Stimulated activated CD4-positive, alpha-beta T cell treated with anti-CD3 and anti-CD28 coated beads, Interleukin-15, amount 100 ng/mL, for 48 hours (primary cell): ENCODE measurements at regions not wholly inside any gene's neighbourhood (a gene's known extent, or its start where the extent isn't known, plus 50 kb on each side); places are given as distances from the start of the nearest gene placed in this dataset.
"Not testable (repeated sequence)": the region's sequence is repeated elsewhere in the genome, so short reads cannot be mapped to it uniquely, and the experiment has no call there.

Experiments
- DNase-seq, 2 donors: peaks; one replicate each; pipeline ENCODE4 v3.0.0-alpha.2; 2020; ENCODE audit warnings: low read depth in 2 of 2

DNA sequence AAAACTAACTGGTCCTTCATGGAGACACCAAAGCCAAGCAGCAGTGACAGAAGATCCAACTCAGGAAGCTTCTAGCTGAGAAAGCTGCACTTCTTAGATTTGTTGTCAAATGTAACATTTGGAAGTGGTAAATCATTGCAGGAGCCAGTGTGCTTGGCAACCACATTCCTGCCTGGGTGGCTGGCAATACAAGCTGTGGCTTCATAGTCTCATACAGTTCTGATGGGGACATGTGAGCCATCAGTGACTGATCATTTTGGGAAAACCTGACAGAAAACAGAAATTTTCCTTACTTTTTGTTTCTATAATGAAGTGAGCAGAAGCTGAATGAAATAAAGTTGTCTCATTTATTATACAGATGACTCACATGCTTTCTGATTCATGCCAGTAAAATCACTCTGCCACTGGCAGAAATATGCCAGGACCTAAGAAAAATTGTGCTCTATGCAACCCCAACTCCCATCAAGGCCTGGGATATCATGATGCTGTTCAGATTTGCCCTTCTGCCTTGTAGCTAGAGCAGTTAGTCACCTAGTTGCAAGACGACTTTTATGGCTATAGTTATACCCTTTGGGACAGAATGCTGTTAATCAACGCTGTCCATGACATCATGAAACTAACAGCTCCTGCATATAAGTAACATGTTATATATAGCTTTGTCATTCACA is 508.1 kb downstream of the ADCYAP1 start:
- DNase-seq = no peak

DNA sequence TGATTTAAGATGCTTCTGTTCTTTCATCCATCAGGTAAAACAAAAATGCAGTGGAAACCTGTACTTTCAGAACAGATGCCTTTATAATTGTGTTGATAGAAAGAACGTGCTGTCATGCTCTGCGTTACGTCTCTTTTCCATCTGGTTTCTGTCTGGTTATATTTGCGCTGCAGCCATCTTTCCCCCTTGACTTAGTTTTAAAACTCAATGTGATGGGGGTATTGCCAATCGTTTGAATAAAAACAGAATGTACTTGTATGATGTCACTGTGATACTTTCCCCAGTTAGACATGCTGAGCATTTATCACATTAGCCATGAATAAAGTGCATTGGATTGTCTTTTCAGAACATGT is 508.6 kb downstream of the ADCYAP1 start:
- no peak for DNase-seq

DNA sequence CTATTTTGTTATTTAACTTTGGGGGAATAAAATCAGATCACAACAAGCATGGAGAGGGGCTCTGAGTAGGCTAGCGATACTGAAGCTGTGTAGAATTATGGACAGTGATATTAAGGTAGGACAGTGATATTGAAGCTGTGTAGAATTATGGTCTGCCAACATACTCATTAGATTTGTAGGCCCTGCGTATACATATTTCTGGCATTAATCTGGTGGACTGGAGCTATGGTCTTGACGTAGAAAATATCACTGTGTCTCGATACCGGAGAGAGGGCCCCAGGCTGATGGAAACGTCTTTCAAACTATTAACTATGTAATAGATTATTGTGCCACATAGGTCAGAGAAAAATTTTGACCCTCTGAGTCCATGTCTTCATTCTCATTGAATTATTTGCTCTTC is 511.4 kb downstream of the ADCYAP1 start:
- no peak for DNase-seq

DNA sequence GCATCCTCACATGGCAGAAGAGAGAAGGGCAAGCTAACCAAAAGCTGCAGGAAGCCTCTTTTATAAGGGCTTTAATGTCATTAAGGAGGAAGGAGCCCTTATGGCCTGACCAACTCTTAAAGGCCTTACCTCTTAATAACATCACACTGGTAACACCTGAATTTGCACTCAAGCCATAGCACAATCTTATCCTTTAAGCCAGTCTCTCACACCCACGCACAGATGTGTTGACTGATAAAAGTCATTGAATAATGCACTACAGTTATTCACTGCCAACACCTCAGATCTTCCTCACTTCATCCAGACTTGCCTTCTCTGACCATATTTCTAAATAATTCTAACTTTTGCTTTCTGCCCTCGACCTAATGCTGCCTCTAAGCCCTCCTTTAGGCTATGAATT is 516.8 kb downstream of the ADCYAP1 start:
- no peak for DNase-seq

DNA sequence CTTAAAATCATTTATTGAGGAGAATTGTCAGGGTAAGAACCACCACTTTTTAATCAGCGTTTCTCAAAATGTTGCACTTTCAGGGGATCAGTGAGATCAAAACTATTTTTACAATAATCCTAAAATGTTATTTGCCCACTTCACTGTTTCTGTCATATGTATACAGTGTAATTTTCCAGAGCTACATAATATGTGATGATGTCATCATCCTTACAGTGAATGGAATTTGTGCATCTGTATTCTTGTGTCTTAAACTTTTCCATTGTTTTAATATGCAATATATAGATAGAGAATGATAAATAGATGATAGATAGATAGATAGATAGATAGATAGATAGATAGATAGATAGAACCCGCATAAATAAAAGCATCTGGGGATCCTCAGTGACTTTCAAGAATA is 518.0 kb downstream of the ADCYAP1 start:
- no peak for DNase-seq

- DNase-seq = no peak
Observed at GRCh38 chr18:1425679-1426078, 521.0 kb downstream of the ADCYAP1 start.

- DNase-seq = no peak
Observed at GRCh38 chr18:1435487-1435886, 530.8 kb downstream of the ADCYAP1 start.

DNA sequence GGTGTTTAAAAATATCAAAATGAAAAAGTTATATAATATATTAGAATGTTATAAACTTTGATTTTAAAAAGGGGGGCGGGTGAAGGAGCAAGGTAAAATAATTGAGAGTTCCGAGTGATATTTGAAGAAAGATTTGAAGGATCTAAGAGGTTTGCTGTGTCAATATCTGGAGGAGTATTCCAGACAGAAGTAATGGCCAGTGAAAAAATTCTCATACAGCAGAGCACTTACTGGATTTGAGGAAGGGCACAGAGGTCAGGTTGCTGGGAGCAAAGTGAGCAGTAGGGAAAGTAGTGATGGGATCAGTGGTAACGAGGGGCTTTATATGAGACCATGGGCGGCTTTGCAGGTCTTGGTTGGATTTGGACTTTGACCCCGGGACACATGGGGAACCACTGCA is 531.5 kb downstream of the ADCYAP1 start:
- DNase-seq = no peak

DNA sequence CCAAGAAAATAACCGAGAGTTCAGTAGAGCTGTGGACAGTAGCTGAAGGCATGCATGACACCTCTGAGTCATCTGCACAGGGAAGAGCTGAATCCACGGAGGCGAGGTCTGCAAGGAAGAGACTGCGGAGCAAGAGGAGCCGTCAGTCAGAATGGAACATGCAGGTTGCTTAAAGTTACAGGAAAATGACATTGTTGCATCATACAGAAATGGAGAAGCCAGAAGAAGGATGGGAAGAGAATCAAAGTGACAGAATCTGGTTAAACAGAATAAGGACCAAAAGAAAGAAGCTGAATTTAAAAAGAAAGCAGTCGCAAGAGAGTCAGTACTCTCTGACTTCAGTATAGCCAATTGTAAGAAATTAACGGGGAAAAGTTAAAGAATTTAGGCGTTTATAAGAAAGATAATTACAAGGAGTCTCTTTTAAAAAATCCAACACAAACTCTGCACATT is 533.8 kb downstream of the ADCYAP1 start:
- no peak for DNase-seq

DNA sequence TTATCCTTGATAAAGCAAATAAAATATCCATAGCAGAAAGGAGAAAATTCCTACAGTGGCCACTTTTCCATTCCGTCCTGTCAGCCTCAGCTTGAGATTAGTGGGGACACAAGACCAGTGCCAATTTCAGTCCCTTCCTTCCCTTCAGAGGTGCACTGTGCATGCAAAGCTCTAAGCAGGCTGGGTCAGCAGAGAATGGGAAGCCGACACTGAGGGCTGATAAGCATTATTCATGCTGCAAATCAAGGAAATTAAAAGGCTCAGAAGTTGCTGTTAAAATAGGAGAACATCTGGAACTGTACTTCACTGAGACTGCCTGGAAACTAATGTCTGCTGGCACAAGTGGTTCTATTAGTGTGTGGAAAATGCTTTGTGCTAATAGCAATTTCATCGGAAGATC is 534.3 kb downstream of the ADCYAP1 start:
- DNase-seq = no peak

- not testable (repeated sequence) for DNase-seq
Observed at GRCh38 chr18:1444062-1444461, 539.4 kb downstream of the ADCYAP1 start.

DNA sequence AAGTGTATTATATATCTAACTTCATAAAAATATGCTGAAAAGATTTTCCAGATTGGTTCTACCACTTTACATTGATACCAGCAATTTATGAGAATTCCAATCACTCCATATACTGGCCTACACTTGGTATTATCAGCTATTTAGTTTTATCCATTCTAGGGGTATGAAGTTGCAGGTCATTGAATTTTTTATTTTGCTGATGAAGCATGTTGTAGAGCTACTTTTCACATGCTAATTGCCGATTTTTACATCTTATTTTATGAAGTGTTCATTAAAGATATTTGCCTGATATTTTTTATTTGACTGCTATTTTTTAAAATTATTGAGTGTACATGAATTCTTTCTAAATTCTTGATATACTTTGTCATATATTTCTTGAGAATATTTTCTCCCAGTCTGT is 542.1 kb downstream of the ADCYAP1 start:
- no peak for DNase-seq

- DNase-seq = no peak
Observed at GRCh38 chr18:1452821-1453220, 548.1 kb downstream of the ADCYAP1 start.

GRCh38 chr18:1455605-1456004 is 550.9 kb downstream of the ADCYAP1 start:
- DNase-seq = no peak

GRCh38 chr18:1458547-1458946 is 553.9 kb downstream of the ADCYAP1 start:
- DNase-seq = no peak

DNA sequence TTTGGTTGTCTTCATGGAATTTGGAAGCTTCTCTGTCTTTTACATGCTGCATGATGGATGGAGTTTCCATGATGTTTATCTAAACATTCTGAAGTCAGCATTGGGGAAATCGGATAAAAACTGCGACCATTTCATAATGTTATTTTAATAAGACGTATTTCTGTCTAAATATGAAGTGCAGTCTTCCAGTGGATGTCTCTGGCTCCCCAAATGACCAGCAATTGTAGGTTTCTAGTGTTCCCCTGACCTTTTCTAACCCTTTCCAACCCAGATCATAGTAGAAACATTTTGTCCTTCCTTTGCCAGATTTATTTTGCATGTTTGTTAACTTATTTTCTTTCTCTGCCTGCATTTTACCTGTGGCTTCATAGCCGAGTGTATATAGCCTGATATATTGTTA is 559.3 kb downstream of the ADCYAP1 start:
- no peak for DNase-seq

GRCh38 chr18:1464444-1465217 is 560.0 kb downstream of the ADCYAP1 start:
- no peak for DNase-seq

DNA sequence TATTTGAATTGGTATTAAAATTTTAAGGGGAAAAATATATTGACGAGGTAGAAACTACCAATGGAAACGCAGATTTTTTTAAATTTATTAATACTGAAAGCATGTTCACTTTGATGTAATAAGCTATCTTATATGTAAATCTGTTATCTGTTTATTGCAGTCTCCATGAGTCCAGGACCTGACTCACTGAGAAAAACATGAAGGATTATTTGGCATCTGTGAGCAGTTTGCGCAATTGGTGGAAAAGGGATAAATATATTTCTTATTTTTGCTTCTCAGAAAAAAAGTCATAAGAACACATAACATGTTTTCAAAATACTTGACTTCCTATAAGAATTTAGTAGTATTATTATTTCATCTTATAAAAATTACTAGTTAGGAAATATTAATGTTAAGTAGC is 561.4 kb downstream of the ADCYAP1 start:
- no peak for DNase-seq

DNA sequence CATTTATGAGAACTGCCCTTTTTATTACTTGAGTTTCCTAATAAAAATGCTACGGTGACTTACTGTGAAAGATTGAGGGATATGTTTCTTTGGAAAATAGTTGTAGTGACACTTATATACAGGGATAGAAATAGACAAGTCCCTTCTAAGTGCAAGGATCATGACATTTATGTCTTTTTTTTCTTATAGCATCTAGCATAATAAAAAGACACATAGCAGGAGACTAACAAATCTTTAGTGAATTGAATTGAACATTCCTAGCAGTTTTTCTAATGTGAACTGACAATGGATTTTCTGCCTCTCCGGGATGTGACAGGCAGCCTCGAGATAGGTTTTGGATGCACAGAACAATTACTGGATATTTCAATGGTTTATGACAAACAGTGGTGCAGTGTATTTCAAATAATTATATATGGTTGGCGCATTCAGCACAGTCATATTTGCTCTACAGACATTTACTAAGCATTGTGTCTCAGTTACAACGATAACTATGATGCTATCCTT is 562.8 kb downstream of the ADCYAP1 start:
- no peak for DNase-seq

DNA sequence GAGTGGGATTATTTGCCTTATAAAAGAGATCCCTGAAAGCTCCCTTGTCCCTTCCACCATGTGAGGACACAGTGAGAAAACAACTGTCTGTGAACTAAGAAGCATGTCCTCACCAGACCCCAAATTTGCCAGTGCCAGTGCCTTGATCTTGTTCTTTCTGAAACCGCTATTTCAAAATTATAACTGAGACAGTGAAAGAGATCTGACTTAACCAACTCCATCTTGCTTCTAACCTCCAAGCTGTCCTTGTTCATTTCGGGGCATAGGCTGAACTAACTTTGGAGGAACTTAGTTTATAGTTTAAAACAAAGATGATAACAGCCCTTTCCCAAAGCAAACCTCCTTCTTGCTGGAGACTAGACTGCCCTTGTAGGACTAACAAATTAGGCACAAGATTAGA is 563.9 kb downstream of the ADCYAP1 start:
- DNase-seq = no peak

DNA sequence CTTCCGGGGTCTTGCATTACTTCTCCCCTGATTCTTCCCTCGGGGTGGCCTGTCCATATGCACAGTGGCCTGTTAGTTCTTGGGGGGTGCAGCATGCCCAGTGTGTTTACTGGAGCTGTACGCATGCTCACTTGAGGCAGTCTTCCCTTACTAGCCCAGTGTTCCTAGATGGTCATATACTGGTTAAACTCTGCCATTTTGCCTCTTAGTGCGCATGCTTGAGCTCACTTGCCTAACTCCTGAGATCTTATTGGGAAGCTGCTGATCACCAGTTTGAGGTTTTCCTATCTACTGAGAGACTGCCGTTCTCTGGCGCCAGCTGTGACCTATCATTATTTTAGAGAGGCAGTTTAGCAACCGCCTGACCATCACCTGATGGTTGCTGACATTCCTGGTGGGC is 571.2 kb downstream of the ADCYAP1 start:
- no peak for DNase-seq

- DNase-seq = no peak
Observed at GRCh38 chr18:1480309-1480708, 575.6 kb downstream of the ADCYAP1 start.

DNA sequence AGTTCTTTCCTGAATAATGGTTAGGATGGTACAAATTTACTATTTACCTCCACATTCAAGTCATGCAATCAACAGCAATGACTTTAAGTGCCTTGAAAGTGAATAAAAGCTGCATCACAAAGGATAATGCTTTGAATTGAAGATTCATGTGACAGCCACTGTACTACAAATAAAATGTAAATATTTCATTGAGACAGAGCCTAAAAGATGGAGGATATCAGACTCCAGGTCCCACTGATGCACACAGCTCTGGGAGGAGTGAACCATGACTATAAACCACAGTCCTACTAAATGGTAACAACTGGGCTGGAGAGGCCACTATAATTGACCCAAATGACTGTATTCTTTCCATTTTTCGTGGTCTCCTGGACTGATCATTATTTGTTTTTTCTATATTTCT is 576.9 kb downstream of the ADCYAP1 start:
- DNase-seq = no peak
